ENCODE measurements at regions not wholly inside any gene's neighbourhood (a gene's known extent, or its start where the extent isn't known, plus 50 kb on each side); places are given as distances from the start of the nearest gene placed in this dataset.

GRCh38 chr13:73323615-73324014, 264.8 kb downstream of the KLF5 start:
- DNase-seq (ENCODE audit: low spot score in 2 of 2, unreplicated experiment in 2 of 2) = no peak
- Mint-ChIP-seq H3K9me3 (peaks cover 3% of the 10 kb centered on the region), H3K4me1 (peaks cover 31% of the 10 kb centered on the region), H3K27me3 (ENCODE audit: low read depth) (no peaks in the 10 kb centered on the region), H3K4me3 (no peak overlapping the region), H3K36me3 (no peaks in the 10 kb centered on the region), H3K27ac (no peak overlapping the region)
- TF ChIP-seq, protein P1, sequence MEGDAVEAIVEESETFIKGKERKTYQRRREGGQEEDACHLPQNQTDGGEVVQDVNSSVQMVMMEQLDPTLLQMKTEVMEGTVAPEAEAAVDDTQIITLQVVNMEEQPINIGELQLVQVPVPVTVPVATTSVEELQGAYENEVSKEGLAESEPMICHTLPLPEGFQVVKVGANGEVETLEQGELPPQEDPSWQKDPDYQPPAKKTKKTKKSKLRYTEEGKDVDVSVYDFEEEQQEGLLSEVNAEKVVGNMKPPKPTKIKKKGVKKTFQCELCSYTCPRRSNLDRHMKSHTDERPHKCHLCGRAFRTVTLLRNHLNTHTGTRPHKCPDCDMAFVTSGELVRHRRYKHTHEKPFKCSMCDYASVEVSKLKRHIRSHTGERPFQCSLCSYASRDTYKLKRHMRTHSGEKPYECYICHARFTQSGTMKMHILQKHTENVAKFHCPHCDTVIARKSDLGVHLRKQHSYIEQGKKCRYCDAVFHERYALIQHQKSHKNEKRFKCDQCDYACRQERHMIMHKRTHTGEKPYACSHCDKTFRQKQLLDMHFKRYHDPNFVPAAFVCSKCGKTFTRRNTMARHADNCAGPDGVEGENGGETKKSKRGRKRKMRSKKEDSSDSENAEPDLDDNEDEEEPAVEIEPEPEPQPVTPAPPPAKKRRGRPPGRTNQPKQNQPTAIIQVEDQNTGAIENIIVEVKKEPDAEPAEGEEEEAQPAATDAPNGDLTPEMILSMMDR (IDR thresholded peaks at IDR 0.05; ENCODE audit: unreplicated experiment) = no peak

DNA sequence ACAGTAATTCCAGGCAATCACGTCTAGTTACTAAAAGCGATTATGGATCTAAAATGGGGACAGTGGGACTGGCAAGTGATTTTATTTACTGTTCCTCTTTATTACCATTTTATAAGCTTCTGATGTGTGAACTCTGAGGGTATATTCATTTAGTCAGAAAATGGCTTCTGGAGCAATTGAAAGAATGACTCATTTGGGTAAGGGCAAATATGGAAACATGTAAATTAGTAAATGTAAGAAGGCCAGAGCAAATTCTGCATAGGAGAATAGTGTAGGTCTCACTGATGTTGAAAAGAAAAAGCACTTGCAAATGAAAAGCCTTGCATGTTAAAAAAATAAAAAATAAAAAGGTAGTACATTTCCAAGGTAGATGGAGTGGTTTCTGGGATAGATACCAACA, 262.2 kb downstream of the KLF5 start:
- Mint-ChIP-seq H3K4me1 (peaks cover 21% of the 10 kb centered on the region), H3K36me3 (no peaks in the 10 kb centered on the region), H3K4me3 (no peak overlapping the region), H3K9me3 (peaks cover 8% of the 10 kb centered on the region), H3K27me3 (ENCODE audit: low read depth) (no peaks in the 10 kb centered on the region), H3K27ac (no peak overlapping the region)
- DNase-seq (ENCODE audit: low spot score in 2 of 2, unreplicated experiment in 2 of 2) = no peak
- TF ChIP-seq, protein P1 (IDR thresholded peaks at IDR 0.05; ENCODE audit: unreplicated experiment) = no peak

DNA sequence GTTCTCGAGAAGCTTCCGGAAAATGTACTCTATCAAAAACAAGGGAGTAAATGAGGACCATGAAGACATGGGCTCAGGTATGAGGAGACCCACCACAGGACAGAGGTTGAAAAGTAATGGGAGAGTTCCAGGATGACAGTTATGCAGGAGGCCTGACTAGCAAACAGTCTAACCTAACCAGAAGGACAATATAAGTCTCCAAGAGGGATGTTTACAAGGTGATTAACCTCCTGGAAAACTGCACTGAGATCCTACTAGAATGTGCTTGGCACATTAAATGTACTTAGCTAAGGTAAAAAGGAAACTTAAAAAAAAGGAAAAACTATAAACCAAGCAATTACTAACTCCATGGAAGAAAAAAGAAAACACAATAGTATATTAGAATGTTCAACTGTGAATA, 258.3 kb downstream of the KLF5 start:
- TF ChIP-seq, protein P1 (IDR thresholded peaks at IDR 0.05; ENCODE audit: unreplicated experiment) = no peak
- H3K4me3 Mint-ChIP-seq = no peak overlapping the region

DNA sequence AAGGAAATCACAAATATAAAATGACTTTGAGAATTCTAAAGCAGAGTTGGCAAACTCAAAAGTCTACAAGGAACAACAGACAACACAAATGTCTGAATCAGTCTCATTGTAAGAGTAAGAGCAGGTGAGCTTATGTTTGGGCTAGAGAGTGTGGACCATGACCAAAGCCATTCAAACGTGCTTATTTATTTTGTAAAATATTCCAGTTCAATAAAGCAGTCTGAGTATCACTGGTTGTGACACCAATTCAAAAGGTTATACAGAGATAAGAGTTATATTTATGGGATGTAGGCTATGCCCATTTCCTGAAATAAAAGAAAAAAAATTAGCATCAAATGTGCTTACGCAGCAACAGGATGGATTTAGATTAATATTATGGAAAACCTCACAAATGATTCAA, 251.6 kb downstream of the KLF5 start:
- TF ChIP-seq, protein P1 (IDR thresholded peaks at IDR 0.05; ENCODE audit: unreplicated experiment) = no peak
- Mint-ChIP-seq H3K4me1 (no peaks in the 10 kb centered on the region), H3K27me3 (ENCODE audit: low read depth) (no peaks in the 10 kb centered on the region), H3K27ac (no peak overlapping the region), H3K36me3 (peaks cover 17% of the 10 kb centered on the region), H3K9me3 (peaks cover 36% of the 10 kb centered on the region), H3K4me3 (no peak overlapping the region)
- no peak for DNase-seq (ENCODE audit: low spot score in 2 of 2, unreplicated experiment in 2 of 2)

More for the DNA sequence above, 258.3 kb downstream of the KLF5 start:
- no peak for DNase-seq (ENCODE audit: low spot score in 2 of 2, unreplicated experiment in 2 of 2)
- Mint-ChIP-seq H3K9me3 (peaks cover 34% of the 10 kb centered on the region), H3K27me3 (ENCODE audit: low read depth) (no peaks in the 10 kb centered on the region), H3K27ac (no peak overlapping the region), H3K4me1 (no peaks in the 10 kb centered on the region), H3K36me3 (peaks cover 18% of the 10 kb centered on the region)

DNA sequence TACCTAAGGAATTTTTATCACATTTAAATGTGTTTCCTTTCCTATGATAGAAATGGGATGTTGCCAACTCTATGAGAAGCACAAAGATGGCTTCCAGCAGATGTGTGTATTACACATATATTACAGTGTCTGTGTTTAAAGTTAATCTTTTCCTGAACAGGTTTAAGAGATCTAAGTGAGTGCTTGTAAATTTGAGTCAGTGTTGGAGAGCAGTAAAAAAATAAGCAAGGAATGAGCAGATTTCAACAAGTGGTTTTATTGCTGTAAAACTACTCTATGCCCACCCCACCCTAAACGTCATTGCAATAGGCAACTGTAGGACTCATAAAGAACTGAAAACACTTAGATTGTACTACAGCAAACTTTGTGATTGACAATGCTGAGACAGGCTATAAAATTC, 248.7 kb downstream of the KLF5 start:
- Mint-ChIP-seq H3K27me3 (ENCODE audit: low read depth) (no peaks in the 10 kb centered on the region), H3K9me3 (peaks cover 14% of the 10 kb centered on the region), H3K4me3 (no peak overlapping the region), H3K36me3 (no peaks in the 10 kb centered on the region), H3K4me1 (no peaks in the 10 kb centered on the region), H3K27ac (no peak overlapping the region)
- TF ChIP-seq, protein P1 (IDR thresholded peaks at IDR 0.05; ENCODE audit: unreplicated experiment) = no peak
- DNase-seq (ENCODE audit: low spot score in 2 of 2, unreplicated experiment in 2 of 2) = no peak

GRCh38 chr13:73306688-73307087, 247.9 kb downstream of the KLF5 start:
- Mint-ChIP-seq H3K9me3 (peaks cover 9% of the 10 kb centered on the region), H3K36me3 (no peaks in the 10 kb centered on the region), H3K4me1 (no peaks in the 10 kb centered on the region), H3K27me3 (ENCODE audit: low read depth) (no peaks in the 10 kb centered on the region), H3K27ac (no peak overlapping the region), H3K4me3 (no peak overlapping the region)
- DNase-seq (ENCODE audit: low spot score in 2 of 2, unreplicated experiment in 2 of 2) = no peak
- TF ChIP-seq, protein P1 (IDR thresholded peaks at IDR 0.05; ENCODE audit: unreplicated experiment) = no peak

All from mesothelial cell of epicardium (in vitro differentiated cells).